OCI-LY1 (cell line): ENCODE measurements at regions not wholly inside any gene's neighbourhood (a gene's known extent, or its start where the extent isn't known, plus 50 kb on each side); places are given as distances from the start of the nearest gene placed in this dataset.

Experiments used
- CTCF ChIP-seq: fragments of 200-600 bp; sonication (generic), shearing (Covaris generic); IDR thresholded peaks from 2 replicates; pipeline ENCODE4 v1.5.1; 2017; ENCODE audit warnings: mild to moderate bottlenecking, antibody characterized with exemption, low read length, moderate library complexity, mixed read lengths
- EZH2 ChIP-seq: fragments of 200-600 bp; sonication (generic), shearing (Covaris generic); IDR thresholded peaks from 2 replicates; pipeline ENCODE4 v1.8.0; 2017; ENCODE audit warnings: borderline replicate concordance, mixed run types, mild to moderate bottlenecking, antibody characterized with exemption, low read length, moderate library complexity, mixed read lengths

GRCh38 chr7:130931423-130931822 lies 197.4 kb upstream of the KLF14 start:
- TF ChIP-seq CTCF (no peak), EZH2 (no peak)
